WTC11 (cell line): ENCODE measurements at regions not wholly inside any gene's neighbourhood (a gene's known extent, or its start where the extent isn't known, plus 50 kb on each side); places are given as distances from the start of the nearest gene placed in this dataset.
A peak's percentile ranks its signal among the peaks of the same experiment; 100 is the strongest.

Source experiments
- ATAC-seq: fragments of 200-7000 bp; cut with Tn5 transposase; 2 replicates; pipeline ENCODE4 v1.10.0; 2021; ENCODE audit warnings: mild to moderate bottlenecking, moderate library complexity
- CTCF ChIA-PET: fragments of 300-600 bp; sonication (Branson Sonifier 250); formaldehyde crosslinking; loops from one replicate; lab custom pipeline; 2021; ENCODE audit warnings: antibody characterized with exemption; lab: Charles Lee
- POLR2A ChIA-PET: fragments of 350-600 bp; sonication (Branson Sonifier 250); formaldehyde crosslinking; loops from one replicate; lab custom pipeline; 2021; ENCODE audit warnings: antibody characterized with exemption; lab: Charles Lee
- DNase-seq: peaks from one replicate; pipeline ENCODE4 v3.0.0; 2021; ENCODE audit warnings: low spot score
- H3K27ac Mint-ChIP-seq: 2 replicates; pipeline ENCODE4 v1.8.0; 2021; ENCODE audit warnings: mixed read lengths
- H3K27me3 Mint-ChIP-seq: 2 replicates; pipeline ENCODE4 v1.8.0; 2021; ENCODE audit warnings: low read depth, mild to moderate bottlenecking, moderate library complexity, mixed read lengths
- H3K36me3 Mint-ChIP-seq: 2 replicates; pipeline ENCODE4 v1.8.0; 2021; ENCODE audit warnings: mixed read lengths
- H3K4me1 Mint-ChIP-seq: 2 replicates; pipeline ENCODE4 v1.8.0; 2022; ENCODE audit warnings: mixed read lengths
- H3K4me3 Mint-ChIP-seq: 2 replicates; pipeline ENCODE4 v1.8.0; 2021; ENCODE audit warnings: mild to moderate bottlenecking, moderate library complexity, mixed read lengths
- H3K9me3 Mint-ChIP-seq: 2 replicates; pipeline ENCODE4 v1.8.0; 2021; ENCODE audit warnings: mixed read lengths
- ATF1 ChIP-seq: sonication (generic); formaldehyde crosslinking; IDR thresholded peaks from 2 replicates; pipeline ENCODE4 v1.8.1; 2023; ENCODE audit warnings: mild to moderate bottlenecking, moderate library complexity, missing genetic modification reagents
- CDX4 ChIP-seq: fragments of 250-450 bp; sonication (Bioruptor Pico); IDR thresholded peaks from 2 replicates; pipeline ENCODE4 v1.9.0; 2021; ENCODE audit warnings: moderate library complexity, mild to moderate bottlenecking, inconsistent platforms, borderline replicate concordance
- CTCF ChIP-seq: fragments of 200-600 bp; IDR thresholded peaks from 2 replicates; pipeline ENCODE4 v1.8.0; 2022; ENCODE audit warnings: antibody characterized with exemption
- ESRRA ChIP-seq: sonication (generic); formaldehyde crosslinking; IDR thresholded peaks from 2 replicates; pipeline ENCODE4 v1.8.1; 2022; ENCODE audit warnings: mild to moderate bottlenecking, missing genetic modification reagents, borderline replicate concordance
- HMGXB4 ChIP-seq: sonication (generic); formaldehyde crosslinking; IDR thresholded peaks from 2 replicates; pipeline ENCODE4 v1.8.1; 2023; ENCODE audit warnings: mild to moderate bottlenecking, moderate library complexity, missing genetic modification reagents
- IRF1 ChIP-seq: sonication (generic); formaldehyde crosslinking; IDR thresholded peaks from 2 replicates; pipeline ENCODE4 v1.8.0; 2023; ENCODE audit warnings: missing genetic modification reagents
- NFE2L1 ChIP-seq: sonication (generic); formaldehyde crosslinking; IDR thresholded peaks from 2 replicates; pipeline ENCODE4 v1.8.1; 2023; ENCODE audit warnings: missing genetic modification reagents
- NR2C2 ChIP-seq: sonication (generic); formaldehyde crosslinking; IDR thresholded peaks from 2 replicates; pipeline ENCODE4 v1.8.0; 2022; ENCODE audit warnings: mild to moderate bottlenecking, missing genetic modification reagents
- NR3C1 ChIP-seq: sonication (generic); formaldehyde crosslinking; conservative IDR thresholded peaks from 2 replicates; pipeline ENCODE4 v1.8.1; 2023; ENCODE audit warnings: low read depth, mild to moderate bottlenecking, missing genetic modification reagents
- PRRX2 ChIP-seq: fragments of 250-450 bp; sonication (Bioruptor Pico); IDR thresholded peaks from 2 replicates; pipeline ENCODE4 v1.8.0; 2021; ENCODE audit warnings: mild to moderate bottlenecking
- RELA ChIP-seq: sonication (generic); formaldehyde crosslinking; IDR thresholded peaks from 2 replicates; pipeline ENCODE4 v1.8.1; 2022; ENCODE audit warnings: missing genetic modification reagents, mild to moderate bottlenecking, borderline replicate concordance
- RORB ChIP-seq: fragments of 250-450 bp; sonication (Bioruptor Pico); IDR thresholded peaks from 2 replicates; pipeline ENCODE4 v1.9.0; 2021; ENCODE audit warnings: mild to moderate bottlenecking
- SMAD3 ChIP-seq: sonication (generic); formaldehyde crosslinking; IDR thresholded peaks from 2 replicates; pipeline ENCODE4 v1.8.0; 2022; ENCODE audit warnings: missing genetic modification reagents, mild to moderate bottlenecking, borderline replicate concordance
- TCF7 ChIP-seq: sonication (generic); formaldehyde crosslinking; IDR thresholded peaks from 2 replicates; pipeline ENCODE4 v1.8.0; 2022; ENCODE audit warnings: mild to moderate bottlenecking, low read depth, missing genetic modification reagents, moderate library complexity
- TEAD1 ChIP-seq: sonication (generic); formaldehyde crosslinking; IDR thresholded peaks from 2 replicates; pipeline ENCODE4 v1.8.0; 2022; ENCODE audit warnings: mild to moderate bottlenecking, missing genetic modification reagents
- ZBTB43 ChIP-seq: sonication (generic); formaldehyde crosslinking; IDR thresholded peaks from 2 replicates; pipeline ENCODE4 v1.8.1; 2023; ENCODE audit warnings: mild to moderate bottlenecking, missing genetic modification reagents

- Mint-ChIP-seq H3K27me3 (no peaks in the 10 kb centered on the region), H3K9me3 (no peaks in the 10 kb centered on the region), H3K36me3 (no peaks in the 10 kb centered on the region), H3K27ac (no peak overlapping the region), H3K4me1 (peaks cover 39% of the 10 kb centered on the region), H3K4me3 (no peak overlapping the region)
- ChIA-PET CTCF (interaction anchor here (0.7 to 1.8 kb wide), 7 partner anchors 8 to 382 kb away, joined by 3 to 5 read pairs (median 4); no protein-coding TSS in a partner anchor), POLR2A (interaction anchor here (0.9 kb wide), 1 partner anchor 12 kb away, joined by 3 read pairs; no protein-coding TSS in a partner anchor)
- peak; percentile 23 for DNase-seq
- ATAC-seq = peak; percentile 33
- TF ChIP-seq TEAD1 (CRISPR knock-in tag) (no peak), IRF1 (no peak), NFE2L1 (CRISPR knock-in tag) (0 out of 2 replicates have a peak, but pooled peaks have one; percentile 15), RELA (no peak)
These were observed 381.0 kb downstream of the ENC1 start for GRCh38 chr5:74259572-74259971.

GRCh38 chr5:74258314-74258665 lies 382.2 kb downstream of the ENC1 start:
- ATAC-seq (no peak), DNase-seq (no peak)
- H3K27ac Mint-ChIP-seq = peak overlapping the region; percentile 46
- no peak overlapping the region for H3K4me3 Mint-ChIP-seq
- ChIA-PET POLR2A (interaction anchor here (0.6 kb wide), 1 partner anchor 27 kb away, joined by 5 read pairs; no protein-coding TSS in a partner anchor), CTCF (interaction anchor here (1.2 to 2.3 kb wide), 5 partner anchors 9 to 137 kb away, joined by 4 to 10 read pairs (median 4); no protein-coding TSS in a partner anchor)
- no peaks in the 10 kb centered on the region for H3K27me3 Mint-ChIP-seq
- no peaks in the 10 kb centered on the region for H3K36me3 Mint-ChIP-seq
- H3K9me3 Mint-ChIP-seq = no peaks in the 10 kb centered on the region
- peaks cover 44% of the 10 kb centered on the region for H3K4me1 Mint-ChIP-seq
- TF ChIP-seq RORB (CRISPR knock-in tag) (no peak), ATF1 (CRISPR knock-in tag) (no peak), CDX4 (CRISPR knock-in tag) (no peak), CTCF (no peak), SMAD3 (CRISPR knock-in tag) (no peak), NR3C1 (CRISPR knock-in tag) (no peak), NR2C2 (CRISPR knock-in tag) (no peak), RELA (no peak), ZBTB43 (CRISPR knock-in tag) (no peak), PRRX2 (no peak), ESRRA (CRISPR knock-in tag) (no peak), HMGXB4 (no peak), TCF7 (CRISPR knock-in tag) (no peak)
- TF ChIP-seq, all 79 proteins: peak for 0
